ENCODE measurements at regions not wholly inside any gene's neighbourhood (a gene's known extent, or its start where the extent isn't known, plus 50 kb on each side); places are given as distances from the start of the nearest gene placed in this dataset.
"Not testable (repeated sequence)": the region's sequence is repeated elsewhere in the genome, so short reads cannot be mapped to it uniquely, and the experiment has no call there.

- DNase-seq (ENCODE audit: low spot score) = not testable (repeated sequence)
These were observed 76.5 kb upstream of the LINC00632 start for GRCh38 chrX:140633105-140633504.

GRCh38 chrX:140608111-140608510 lies 101.4 kb upstream of the LINC00632 start:
- no peak for DNase-seq (ENCODE audit: low spot score)

- DNase-seq (ENCODE audit: low spot score) = no peak
These were observed 97.3 kb upstream of the SOX3 start for GRCh38 chrX:140602140-140602539.

GRCh38 chrX:140599851-140600250 lies 95.0 kb upstream of the SOX3 start:
- DNase-seq (ENCODE audit: low spot score) = no peak

- DNase-seq (ENCODE audit: low spot score) = no peak
These were observed 84.8 kb upstream of the SOX3 start for GRCh38 chrX:140589657-140590056.

GRCh38 chrX:140586951-140587350 lies 82.1 kb upstream of the SOX3 start:
- DNase-seq (ENCODE audit: low spot score) = no peak

- DNase-seq (ENCODE audit: low spot score) = no peak
These were observed 75.6 kb upstream of the SOX3 start for GRCh38 chrX:140580478-140580877.

- DNase-seq (ENCODE audit: low spot score) = peak; percentile 31
These were observed 67.9 kb upstream of the SOX3 start for GRCh38 chrX:140572724-140573123.

- DNase-seq (ENCODE audit: low spot score) = no peak
These were observed 59.0 kb upstream of the SOX3 start for GRCh38 chrX:140563893-140564292.
